Posterior vena cava (tissue), 2 donors: ENCODE measurements at regions not wholly inside any gene's neighbourhood (a gene's known extent, or its start where the extent isn't known, plus 50 kb on each side); places are given as distances from the start of the nearest gene placed in this dataset.
A peak's percentile ranks its signal among the peaks of the same experiment; 100 is the strongest.

Source experiments
- DNase-seq: peaks from one replicate; pipeline ENCODE4 v3.0.0-alpha.2; 2020; ENCODE audit warnings: low spot score
- intact Hi-C, 2 donors: fragments of 100-400 bp; cut with DNase I; formaldehyde crosslinking; loops; one replicate each; pipeline versions ENCODE4 v1.14.1 to v1.14.2; 2022 to 2023
- donor health status: DM: yes; HTN: yes; CAD: no.
- donor health status: DM: yes; HTN: yes; CAD: no.

DNA sequence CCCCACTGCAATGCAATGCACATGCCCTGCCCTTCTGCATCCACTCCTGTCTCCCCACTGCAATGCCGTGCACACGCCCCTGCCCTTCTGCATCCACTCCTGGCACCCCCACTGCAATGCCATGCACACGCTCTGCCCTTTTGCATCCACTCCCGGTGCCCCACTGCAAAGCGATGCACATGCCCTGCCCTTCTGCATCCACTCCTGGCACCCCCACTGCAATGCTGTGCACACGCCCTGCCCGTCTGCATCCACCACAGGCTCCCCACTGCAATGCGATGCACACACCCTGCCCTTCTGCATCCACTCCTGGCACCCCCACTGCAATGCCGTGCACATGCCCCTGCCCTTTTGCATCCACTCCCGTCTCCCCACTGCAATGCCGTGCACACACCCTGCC is 98.1 kb downstream of the KCTD15 start:
- intact Hi-C loops = no loop called here
- no peak for DNase-seq

DNA sequence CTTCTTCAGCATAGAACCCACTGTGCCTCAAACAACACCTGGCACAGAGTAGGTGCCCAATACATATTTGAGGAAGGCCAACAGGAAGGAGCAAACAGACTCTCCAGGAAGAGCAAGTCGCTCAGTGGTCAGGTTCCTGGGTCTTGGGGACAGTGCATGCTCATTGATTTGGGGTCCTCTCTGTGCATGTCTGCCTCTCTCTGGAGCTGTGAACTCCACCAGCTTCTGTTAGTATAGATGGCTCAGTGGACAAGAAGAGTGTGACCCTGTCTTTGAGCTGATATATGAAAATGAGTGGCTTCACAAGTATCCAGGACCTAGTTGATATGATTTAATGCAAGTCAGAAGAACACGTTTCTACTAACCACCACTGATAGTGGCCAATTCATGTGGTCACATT is 98.7 kb downstream of the KCTD15 start:
- intact Hi-C loops = no loop called here
- no peak for DNase-seq

DNA sequence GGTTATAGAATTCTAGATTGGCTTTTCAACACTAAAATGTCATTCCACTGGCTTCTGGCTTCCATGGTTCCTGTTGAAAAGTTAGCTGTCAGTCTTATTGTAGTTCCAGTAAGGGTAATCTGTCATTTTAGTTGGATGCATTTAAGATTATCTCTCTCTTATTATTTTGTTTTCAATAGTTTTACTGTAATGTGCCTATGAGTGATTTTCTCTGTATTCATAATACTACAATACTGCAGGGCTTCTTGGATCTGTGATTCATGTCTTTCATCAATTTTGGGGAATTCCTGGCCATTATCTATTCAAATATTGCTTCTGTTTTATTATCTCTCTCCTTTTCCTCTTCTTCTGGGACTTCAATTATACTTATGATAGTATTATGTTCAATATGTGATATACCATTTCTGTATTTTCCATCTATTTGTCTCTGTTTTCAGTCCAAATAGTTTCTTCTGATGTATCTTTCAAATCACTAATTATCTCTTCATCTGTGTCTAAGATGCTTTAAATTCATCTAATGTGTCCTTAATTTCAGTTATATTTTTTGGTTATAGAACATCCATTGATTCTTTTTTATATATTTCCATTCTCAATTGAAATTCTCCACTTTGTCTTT is 101.5 kb downstream of the KCTD15 start:
- DNase-seq = no peak

DNA sequence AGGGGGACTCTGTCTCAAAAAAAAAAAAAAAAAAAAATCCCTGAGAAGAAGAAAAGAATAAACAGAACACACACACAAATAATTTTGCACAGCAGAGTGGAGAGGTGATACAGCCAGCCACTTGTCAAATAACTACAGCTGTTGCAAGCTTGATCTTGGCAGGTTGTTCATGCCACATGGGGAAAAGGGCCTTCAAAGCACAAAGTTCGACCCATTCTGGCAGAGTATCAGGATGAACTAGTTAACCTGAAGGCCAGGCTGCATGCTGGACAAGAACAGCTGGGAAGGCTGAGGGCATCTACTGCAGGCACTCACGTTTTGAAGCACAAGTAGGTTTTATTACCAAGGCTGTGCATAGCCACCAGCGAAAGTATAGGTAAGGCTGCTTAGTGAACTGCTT is 104.1 kb downstream of the KCTD15 start:
- no peak for DNase-seq
- intact Hi-C loops = no loop called here

More for the DNA sequence above, 101.5 kb downstream of the KCTD15 start:
- intact Hi-C loops = no loop called here

DNA sequence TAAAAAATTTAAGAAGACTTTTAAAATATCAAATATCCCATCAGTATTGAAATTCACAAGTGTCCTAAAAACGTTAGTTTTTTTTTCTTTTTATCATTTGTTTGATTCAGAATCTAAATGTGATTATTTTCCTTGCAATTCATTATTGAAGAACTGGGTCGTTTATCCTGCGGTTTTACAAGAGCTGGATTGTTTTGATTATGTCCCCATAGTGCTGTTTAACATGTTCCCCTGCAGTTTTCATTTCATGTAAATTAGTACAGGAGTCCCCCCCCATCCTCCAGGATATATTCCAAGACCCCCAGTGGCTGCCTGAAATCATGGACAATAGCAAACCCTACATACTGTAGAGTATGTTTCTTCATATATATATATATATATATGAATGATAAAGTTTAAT is 105.7 kb downstream of the KCTD15 start:
- DNase-seq = no peak
- intact Hi-C loops = no loop called here

DNA sequence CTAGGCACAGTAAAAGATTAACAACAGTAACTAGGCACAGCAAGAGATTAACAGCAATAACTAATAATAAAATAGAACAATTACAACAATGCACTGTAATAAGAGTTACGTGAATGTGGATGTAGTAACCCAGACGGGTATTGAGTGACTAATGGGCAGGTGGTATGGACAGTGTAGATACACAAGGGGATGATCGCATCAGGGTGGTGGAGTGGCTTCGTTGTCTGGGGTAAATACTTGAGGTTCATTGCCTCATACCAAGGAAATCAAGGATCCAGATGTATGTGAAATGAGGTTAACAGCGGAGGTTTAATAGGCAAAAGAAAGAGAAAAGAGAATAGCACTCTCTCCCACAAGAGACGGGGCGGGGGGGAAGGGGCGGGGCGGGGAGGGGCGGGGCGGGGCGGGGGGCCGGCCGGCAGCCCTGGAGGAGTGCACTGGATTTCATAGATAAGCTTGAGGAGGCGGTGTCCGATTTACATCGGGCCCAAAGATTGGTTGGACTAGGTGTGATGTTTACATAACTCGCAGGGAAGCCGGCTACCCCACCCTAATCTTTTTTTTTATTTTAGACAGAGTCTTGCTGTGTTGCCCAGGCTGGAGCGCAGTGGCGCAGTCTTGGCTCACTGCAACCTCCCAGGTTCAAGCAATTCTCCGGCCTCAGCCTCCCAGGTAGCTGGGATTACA is 106.3 kb downstream of the KCTD15 start:
- intact Hi-C loops = no loop called here
- no peak for DNase-seq

DNA sequence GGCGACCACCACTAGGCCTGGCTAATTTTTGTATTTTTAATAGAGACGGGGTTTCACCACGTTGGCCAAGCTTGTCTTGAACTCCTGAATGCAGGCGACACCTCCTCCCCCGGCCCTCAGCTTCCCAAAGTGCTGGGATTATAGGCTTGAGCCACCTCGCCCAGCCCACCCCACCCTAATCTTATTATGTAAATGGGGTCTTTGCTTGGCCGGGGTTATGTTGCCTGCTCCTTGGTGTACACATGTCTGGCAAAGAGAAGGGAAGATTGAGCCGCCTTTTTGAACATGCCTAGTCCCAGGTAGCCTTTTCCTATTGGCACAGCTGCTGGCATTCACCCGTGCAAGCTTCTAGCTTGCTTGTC is 106.8 kb downstream of the KCTD15 start:
- no peak for DNase-seq
- intact Hi-C loops = no loop called here

DNA sequence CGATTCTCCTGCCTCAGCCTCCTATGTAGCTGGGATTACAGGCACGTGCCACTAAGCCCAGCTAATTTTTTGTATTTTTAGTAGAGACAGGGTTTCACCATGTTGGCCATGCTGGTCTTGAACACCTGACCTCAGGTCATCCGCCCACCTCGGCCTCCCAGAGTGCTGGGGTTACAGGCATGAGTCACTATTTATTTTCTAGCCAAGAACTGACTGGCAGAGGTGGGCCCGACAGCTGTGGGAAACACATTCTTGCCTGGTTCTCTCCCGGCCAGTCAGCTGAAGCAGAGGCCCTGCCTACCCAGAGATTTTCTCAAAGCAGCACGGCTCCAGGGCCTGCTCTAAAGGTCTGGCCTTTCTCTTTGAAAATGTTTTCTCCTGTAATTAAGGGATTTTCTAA is 108.0 kb downstream of the KCTD15 start:
- intact Hi-C loops = no loop called here

DNA sequence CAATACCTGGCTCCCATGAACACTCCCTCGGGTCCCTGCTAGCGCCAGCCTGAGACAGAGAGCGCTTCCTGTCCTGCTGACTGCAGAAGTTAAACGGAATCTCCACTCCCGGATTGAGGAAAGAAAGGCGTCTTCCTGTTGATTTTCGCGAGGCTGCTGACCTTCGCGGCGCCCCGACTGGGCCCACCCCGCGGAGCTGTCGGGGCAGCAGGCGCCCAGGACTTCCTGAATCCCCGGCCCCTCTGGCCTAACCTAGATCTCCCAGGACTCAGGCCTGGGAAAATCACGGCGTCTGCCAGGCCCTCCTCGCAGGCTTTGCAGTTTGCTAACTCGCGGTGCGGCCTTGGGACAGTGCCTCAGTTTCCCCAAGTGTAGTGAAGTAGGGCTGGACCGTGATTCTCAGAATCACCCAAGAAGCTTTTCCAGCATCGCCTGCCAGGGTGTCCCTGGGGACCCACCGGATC is 108.8 kb downstream of the KCTD15 start:
- no peak for DNase-seq
- intact Hi-C loops = no loop called here

More for the DNA sequence above, 108.0 kb downstream of the KCTD15 start:
- DNase-seq = no peak

DNA sequence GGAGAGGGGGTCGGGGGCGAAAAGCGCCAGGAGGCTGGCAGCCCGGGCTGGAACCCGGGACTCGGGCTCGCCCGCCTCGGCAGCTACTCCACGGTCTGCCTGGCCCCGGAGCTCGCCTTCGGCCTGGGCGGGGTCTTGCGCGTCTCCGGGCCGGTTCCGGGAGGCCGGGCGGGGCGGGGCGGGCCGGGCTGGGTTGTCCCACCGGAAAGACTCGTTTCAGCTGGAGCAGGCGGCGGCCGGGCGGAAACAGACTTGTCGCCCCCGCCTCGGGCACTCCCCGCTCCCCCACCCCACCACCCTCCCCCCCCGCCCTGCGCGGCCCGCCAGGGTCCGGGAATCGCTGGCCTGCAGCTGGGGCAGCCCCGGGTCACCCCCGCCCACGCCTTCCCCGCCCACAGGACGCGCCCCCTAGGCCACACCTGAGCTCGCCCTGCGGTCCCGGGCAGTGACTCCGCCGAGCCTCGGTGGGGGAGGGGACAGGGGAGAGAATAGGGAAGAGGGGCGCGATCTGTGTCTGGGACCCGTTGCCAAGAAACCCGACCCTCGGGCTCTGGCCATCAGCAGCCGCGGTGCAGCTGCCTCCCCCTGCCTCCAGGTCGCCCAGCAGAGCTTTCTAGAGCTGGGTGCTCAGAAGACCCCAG is 109.4 kb downstream of the KCTD15 start:
- intact Hi-C loops = no loop called here
- peak; percentile 90 for DNase-seq

DNA sequence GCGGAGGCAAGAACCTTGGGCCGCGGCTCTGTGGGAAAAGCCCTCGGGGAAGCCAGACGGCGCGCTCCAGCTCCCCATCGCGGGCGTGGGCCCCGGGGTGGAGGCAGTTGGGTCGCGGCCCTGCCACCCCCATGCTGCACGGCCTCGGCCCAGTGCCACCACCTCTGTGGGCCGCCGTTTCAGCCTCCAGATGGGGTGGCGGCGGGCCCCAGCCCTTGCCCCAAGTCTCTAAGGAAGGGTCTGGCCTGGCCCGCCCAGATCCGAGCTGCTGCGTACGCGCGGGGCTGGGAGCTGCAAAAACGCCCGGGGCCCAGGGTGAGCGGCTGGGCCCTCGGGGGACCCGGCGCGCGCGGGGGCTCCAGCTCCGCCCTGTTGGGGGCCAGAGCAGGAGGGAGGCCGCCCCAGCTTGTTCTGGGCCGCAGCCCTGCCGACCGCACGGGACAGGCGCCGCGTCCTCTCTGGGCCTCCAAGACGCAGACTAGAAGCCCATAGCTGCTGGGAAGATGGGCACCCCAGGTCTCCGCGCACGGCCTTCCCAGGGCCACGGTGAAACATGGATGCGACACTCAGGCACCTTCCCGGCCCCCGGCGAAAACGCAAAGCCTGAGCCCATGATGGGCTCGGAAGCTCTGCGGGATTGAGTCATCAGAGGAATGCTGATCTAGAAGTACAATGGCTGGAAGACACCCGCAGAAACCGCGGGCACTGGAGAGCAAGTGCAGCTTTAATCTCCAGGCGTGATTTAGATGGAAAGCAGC is 110.1 kb downstream of the KCTD15 start:
- no peak for DNase-seq
- intact Hi-C loops = no loop called here

DNA sequence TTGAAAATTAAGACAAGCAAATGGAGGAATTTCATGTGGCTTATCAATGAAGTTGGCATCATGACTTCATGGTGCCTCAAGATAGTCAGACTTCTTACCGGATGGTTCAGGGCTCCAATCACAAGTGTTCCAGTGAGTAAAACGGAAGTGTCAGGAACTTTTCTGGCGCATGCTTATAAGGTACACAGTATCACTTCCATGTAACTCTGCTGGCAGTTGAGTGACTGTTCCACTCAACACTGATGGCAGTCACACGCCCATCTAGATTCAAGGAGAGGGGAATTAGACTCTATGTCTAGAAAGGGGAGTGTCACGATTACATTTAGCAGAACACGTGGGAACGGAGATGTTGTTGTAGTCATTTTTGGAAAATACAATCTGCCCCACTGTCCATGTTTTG is 114.3 kb downstream of the KCTD15 start:
- intact Hi-C loops = no loop called here
- no peak for DNase-seq

DNA sequence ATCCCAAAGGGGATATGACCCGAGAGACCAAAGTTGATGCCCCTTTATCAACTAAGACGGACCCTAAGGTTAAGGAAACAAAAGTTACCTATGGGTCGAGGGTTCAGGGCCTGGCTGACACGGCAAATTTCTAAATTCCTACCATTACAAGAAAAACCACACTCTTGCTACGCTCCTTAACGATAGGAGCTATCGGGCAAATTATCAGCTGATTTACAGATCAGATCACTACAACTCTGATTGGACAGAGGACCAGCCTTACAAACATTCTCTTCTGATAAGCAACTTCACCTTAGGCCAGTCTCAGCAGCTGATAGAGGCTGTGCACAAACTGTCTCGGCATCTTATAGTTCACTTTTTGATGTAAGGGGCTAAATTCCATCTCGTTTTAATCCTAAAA is 117.9 kb downstream of the KCTD15 start:
- intact Hi-C loops = no loop called here

DNA sequence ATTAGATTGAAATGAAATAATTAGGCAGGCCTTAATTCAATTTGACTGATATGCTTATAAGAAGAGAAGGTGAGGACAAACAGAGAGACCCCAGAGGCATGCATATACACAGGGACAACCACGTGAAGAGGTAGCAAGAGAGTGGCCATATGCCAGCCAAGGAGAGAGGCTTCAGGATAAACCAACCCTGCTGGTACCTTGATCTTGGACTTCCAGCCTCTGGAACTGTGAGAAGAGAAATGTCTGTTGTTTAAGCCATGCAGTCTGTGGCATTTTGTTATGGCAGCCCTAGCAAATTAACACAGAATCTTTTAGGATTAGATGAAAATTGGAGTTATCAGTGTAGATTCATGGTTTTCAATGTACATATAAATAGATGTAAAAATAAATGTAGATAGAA is 120.1 kb downstream of the KCTD15 start:
- no peak for DNase-seq
- intact Hi-C loops = no loop called here

More for the DNA sequence above, 117.9 kb downstream of the KCTD15 start:
- DNase-seq = no peak

DNA sequence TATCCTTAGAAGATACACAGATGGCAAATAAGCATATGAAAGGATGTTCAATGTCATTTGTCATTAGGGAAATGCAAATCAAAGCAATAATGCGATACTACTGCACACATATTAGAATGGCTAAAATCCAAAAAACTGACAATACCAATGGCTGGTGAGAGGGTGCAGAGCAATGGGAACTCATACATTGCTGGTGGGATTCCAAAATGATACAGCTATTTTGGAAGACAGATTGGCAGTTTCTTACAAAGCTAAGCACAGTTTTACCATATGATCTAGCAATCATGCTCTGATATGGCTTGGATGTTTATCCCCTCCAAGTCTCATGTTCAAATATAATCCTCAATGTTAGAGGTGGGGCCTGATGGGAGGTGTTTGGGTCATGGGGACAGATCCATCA is 122.6 kb downstream of the KCTD15 start:
- DNase-seq = no peak
- intact Hi-C loops = no loop called here

DNA sequence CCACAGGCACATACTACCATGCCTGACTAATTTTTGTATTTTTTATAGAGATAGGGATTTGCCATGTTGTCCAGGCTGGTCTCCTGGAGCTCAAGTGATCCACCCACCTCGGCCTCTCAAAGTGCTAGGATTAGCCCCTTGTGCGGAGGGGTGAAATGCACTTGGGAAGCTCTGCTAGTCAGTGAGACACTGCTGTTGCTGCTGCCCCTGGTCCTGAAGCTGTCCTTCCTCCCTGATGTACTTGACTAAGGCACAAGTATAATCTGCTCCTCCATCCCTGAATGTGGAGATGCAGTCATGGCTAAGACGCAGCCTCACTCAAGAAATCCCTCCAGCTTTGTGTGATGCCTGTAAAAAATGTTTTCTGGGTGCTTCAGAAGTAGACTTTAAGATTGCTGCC is 124.5 kb downstream of the KCTD15 start:
- no peak for DNase-seq
- intact Hi-C loops = no loop called here

DNA sequence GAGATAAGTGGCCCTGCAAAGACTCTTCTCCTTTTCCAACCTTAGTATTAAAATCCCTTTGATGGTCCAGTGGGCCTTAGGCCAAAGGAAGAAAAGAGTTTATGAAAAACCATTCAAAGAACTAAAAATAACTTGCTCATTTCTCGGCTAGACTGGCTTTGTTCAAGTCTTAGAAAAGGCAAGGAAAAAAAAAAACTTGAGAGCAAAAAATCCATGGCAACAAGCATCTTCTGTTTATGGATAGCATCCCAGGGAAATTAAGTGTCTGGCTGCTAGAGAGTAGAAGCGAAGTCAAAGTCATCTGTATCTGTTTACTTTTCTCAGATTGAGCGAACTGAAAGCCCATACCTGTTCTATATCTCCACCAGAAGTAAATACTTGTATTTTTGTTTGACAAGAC is 129.6 kb downstream of the KCTD15 start:
- intact Hi-C loops = no loop called here
- no peak for DNase-seq

DNA sequence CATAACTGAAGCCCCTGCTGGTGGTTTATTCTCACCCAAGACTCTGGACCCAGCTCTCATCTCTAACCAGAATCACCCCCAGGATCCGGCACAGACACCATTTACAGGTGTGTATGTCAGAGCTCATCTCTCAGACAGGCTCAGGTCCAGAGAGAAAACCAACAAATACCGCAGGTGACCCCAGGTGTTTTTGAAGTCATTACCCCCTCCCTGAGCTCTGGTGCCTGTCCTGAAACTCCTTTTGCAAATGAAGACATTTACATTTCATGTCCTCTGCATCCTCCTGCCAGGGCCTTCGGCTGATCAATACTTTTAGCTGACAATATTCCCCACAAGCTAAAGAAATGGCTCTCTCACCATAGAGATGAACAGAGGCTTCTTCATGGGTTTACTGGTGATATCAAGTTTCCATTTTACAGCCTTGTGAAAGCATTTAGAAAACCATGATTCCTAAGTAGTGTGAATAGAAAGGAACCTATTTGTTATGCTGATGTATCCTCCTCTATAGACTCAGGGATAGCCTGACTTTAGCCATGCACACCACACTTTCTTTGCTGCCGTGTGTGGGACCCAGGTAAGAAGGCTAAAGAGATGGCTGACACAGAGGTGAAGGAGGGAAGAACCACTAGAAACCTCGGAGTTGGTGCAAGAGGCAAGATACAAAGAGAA is 131.3 kb downstream of the KCTD15 start:
- intact Hi-C loops = no loop called here
- DNase-seq = no peak

DNA sequence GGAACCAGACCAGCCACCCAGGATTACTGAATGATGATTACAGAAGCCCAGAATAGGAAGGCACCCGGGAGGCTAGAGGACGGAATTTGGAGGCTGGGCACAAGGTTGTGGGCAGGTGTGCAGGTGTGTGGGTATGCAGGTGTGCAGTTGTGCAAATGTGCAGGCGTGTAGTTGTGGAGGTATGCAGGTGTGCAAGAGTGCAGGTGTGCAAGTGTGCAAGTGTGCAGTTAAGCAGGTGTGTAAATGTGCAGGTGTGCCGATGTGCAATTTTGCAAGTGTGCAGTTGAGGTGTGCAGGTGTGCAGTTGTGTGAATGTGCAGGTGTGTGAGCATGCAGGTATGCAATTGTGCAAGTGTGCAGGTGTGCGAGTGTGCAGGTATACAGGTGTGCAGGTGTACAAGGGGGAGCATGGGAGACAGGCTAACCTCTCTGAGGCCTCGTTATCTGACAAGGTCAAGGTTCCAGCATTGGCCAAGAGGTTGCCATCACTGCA is 131.8 kb downstream of the KCTD15 start:
- no peak for DNase-seq

DNA sequence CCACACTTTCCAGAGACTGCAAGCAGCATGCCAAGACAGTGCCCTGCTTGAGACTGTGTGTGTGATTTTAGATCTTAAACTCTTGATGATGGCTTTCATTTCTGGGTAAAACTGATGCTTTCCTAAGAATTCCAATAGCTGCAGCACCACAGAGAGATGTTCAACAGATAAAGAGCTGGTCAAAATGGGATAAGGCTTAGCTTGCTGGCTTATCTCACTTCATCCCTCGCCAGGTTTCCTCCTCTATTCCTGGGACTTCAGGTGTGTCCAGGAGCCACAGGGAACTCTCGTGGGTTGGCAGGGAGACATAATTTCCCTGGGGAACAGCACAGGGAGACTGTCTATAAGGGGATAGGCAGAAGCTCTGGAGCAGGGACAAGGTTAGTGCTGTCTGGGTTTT is 137.3 kb downstream of the KCTD15 start:
- no peak for DNase-seq
- intact Hi-C loops = no loop called here

More for the DNA sequence above, 131.8 kb downstream of the KCTD15 start:
- intact Hi-C loops = no loop called here
